ENCODE measurements at regions not wholly inside any gene's neighbourhood (a gene's known extent, or its start where the extent isn't known, plus 50 kb on each side); places are given as distances from the start of the nearest gene placed in this dataset.

DNA sequence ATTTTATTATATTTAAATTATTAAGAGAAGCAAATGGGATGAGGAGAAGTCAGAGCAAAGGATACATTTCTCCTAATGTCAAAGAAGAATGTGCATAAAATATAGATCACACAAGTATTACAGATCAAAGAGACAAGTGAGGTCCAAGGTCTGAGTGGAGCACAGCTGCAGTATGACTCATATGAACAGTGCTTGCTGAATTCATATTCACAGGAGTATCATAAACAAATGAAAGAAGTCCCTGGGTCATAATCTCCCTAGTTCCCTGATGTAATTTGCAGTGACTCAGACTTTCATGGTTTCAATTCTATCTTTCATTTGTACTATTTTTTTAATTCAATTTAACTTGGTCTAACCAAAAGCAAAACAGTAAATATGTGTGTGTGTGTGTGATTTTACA, 499.0 kb upstream of the CCDC179 start:
- Histone ChIP-seq H3K27me3 (no peaks in the 10 kb centered on the region), H3K36me3 (no peaks in the 10 kb centered on the region), H3K4me3 (no peak overlapping the region), H3K4me1 (no peaks in the 10 kb centered on the region), H3K27ac (peak overlapping the region in 1 of 4 donors; percentile 45), H3K9me3 (no peaks in the 10 kb centered on the region)
- no peak for TF ChIP-seq POLR2A (IDR thresholded peaks at IDR 0.05)
- TF ChIP-seq, protein P1, sequence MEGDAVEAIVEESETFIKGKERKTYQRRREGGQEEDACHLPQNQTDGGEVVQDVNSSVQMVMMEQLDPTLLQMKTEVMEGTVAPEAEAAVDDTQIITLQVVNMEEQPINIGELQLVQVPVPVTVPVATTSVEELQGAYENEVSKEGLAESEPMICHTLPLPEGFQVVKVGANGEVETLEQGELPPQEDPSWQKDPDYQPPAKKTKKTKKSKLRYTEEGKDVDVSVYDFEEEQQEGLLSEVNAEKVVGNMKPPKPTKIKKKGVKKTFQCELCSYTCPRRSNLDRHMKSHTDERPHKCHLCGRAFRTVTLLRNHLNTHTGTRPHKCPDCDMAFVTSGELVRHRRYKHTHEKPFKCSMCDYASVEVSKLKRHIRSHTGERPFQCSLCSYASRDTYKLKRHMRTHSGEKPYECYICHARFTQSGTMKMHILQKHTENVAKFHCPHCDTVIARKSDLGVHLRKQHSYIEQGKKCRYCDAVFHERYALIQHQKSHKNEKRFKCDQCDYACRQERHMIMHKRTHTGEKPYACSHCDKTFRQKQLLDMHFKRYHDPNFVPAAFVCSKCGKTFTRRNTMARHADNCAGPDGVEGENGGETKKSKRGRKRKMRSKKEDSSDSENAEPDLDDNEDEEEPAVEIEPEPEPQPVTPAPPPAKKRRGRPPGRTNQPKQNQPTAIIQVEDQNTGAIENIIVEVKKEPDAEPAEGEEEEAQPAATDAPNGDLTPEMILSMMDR (IDR thresholded peaks at IDR 0.05) = no peak
- peak in 1 of 3 donors; percentile 68 for DNase-seq

DNA sequence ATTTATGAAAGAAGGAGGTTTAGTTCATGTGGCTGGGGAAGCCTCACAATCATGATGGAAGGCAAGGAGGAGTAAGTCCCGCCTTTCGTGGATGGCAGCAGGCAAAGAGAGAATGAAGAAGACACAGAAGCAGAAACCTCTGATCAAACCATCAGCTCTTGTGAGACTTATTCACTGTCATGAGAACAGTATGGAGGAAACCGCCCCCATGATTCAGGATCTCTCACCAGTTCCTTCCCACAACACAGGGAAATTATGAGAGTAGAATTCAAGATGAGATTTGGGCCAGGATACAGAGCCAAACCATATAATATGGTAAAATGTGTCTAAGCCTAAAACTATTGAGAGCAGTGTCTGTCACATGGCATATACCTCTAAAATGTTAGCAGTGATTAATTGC, 503.8 kb upstream of the CCDC179 start:
- TF ChIP-seq, protein P1 (IDR thresholded peaks at IDR 0.05) = no peak
- no peak for TF ChIP-seq POLR2A (IDR thresholded peaks at IDR 0.05)
- no peak overlapping the region for H3K4me3 ChIP-seq
- no peaks in the 10 kb centered on the region for H3K9me3 ChIP-seq

DNA sequence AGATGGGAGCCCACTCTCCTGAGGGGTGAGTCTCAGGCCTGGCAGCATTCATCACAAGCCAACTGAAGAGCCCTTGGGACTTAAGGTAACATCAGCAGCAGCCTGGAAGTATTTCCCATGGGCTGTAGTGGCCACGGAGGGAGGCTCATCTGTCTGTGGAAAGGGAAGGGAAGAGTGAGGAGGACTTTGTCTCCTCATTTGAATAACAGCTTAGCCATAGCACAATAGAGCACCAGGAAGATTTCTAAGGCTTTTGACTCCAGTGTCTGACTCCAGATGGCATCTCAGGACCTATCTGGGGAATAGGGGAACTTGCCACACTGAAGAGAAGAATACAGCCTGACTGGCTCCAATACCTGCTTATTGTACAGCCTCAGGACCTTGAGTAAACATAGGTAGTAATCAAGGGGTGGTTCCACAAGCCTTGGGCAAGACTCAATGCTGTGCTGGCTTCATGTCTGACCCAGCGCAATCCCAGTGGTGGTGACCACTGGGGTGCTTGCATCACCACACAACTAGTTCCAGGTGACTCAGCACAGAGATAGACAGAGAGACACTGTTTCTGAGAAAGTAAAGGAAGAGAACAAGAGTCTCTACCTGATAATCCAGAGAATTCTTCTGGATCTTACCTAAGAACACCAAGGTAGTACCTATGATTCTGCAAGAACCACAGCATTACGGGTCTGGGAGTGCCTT, 510.5 kb upstream of the CCDC179 start:
- Histone ChIP-seq H3K27ac (no peak overlapping the region), H3K9me3 (no peaks in the 10 kb centered on the region), H3K4me3 (no peak overlapping the region), H3K4me1 (no peaks in the 10 kb centered on the region), H3K36me3 (no peaks in the 10 kb centered on the region), H3K27me3 (no peaks in the 10 kb centered on the region)
- DNase-seq = no peak
- no peak for TF ChIP-seq POLR2A (IDR thresholded peaks at IDR 0.05)
- TF ChIP-seq, protein P1 (IDR thresholded peaks at IDR 0.05) = no peak

More for the DNA sequence above, 503.8 kb upstream of the CCDC179 start:
- no peaks in the 10 kb centered on the region for H3K27me3 ChIP-seq
- H3K36me3 ChIP-seq = no peaks in the 10 kb centered on the region
- no peaks in the 10 kb centered on the region for H3K4me1 ChIP-seq
- no peak for DNase-seq
- H3K27ac ChIP-seq = no peak overlapping the region

DNA sequence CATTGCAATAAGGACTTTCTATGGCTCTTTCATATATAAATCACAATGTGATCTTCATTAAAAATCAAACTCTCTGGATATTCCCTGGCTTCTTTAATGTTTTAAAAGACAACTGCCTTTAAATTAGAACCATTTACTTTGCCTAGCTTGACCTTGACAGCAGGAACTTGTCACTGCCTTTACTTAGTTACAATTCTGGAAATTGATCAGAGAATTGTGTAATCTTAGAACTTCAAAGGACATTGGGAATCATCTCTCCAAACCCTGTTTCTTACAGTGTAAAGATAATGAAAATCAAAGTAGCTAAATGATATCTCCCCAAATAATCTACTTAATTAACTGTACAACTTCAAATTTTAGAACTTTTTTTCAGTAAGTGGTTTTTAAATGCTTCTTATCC, 517.6 kb upstream of the CCDC179 start:
- Histone ChIP-seq H3K4me1 (no peaks in the 10 kb centered on the region), H3K4me3 (no peak overlapping the region), H3K27ac (no peak overlapping the region), H3K9me3 (no peaks in the 10 kb centered on the region), H3K36me3 (no peaks in the 10 kb centered on the region), H3K27me3 (no peaks in the 10 kb centered on the region)
- no peak for DNase-seq
- no peak for TF ChIP-seq POLR2A (IDR thresholded peaks at IDR 0.05)
- TF ChIP-seq, protein P1 (IDR thresholded peaks at IDR 0.05) = no peak

- TF ChIP-seq, protein P1 (IDR thresholded peaks at IDR 0.05) = no peak
- no peak for TF ChIP-seq POLR2A (IDR thresholded peaks at IDR 0.05)
- H3K4me3 ChIP-seq = no peak overlapping the region
- H3K27me3 ChIP-seq = no peaks in the 10 kb centered on the region
- H3K36me3 ChIP-seq = no peaks in the 10 kb centered on the region
- DNase-seq = no peak
- no peaks in the 10 kb centered on the region for H3K9me3 ChIP-seq
- no peak overlapping the region for H3K27ac ChIP-seq
- H3K4me1 ChIP-seq = no peaks in the 10 kb centered on the region
Observed at GRCh38 chr11:23391031-23391430, 530.8 kb upstream of the CCDC179 start.
